Stimulated activated CD4-positive, alpha-beta T cell treated with anti-CD3 and anti-CD28 coated beads, Interleukin-2, amount 100 ng/mL, for 4 hours (primary cell): ENCODE measurements at regions not wholly inside any gene's neighbourhood (a gene's known extent, or its start where the extent isn't known, plus 50 kb on each side); places are given as distances from the start of the nearest gene placed in this dataset.

Experiments
- DNase-seq: peaks from one replicate; pipeline ENCODE4 v3.0.0-alpha.2; 2020; ENCODE audit warnings: low read depth

DNA sequence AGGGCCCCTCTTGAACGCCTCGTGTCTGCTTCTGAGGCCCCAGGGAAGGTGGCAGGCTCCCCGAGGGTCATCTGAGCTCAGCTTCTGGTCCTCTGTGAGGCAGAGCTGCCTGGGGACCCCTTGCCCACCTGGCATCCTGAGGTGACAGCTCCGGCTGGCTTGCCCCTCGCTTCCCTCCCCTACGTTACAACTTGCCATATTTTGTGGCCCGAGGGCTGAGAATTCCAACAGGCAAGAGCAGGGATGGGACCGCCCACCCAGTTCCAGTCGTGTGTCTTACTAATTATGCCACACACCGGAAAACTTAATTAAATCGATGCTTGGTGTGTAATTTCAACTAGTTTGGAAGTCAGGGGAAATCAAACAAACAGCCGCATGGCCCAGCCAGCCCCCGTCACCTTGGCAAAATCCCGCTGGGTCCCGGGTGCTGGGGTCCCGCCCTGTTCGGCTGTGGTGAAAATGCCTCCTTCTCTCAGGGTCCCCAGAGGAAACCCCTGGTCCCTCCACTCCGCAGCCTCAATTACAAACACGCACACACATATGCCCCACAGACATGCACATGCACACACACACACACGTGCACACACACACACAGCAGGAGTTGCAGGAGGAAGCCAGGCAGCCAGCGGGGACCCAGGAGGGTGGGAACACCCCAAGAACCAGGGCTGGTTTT, 221.0 kb upstream of the IER5L start:
- no peak for DNase-seq

DNA sequence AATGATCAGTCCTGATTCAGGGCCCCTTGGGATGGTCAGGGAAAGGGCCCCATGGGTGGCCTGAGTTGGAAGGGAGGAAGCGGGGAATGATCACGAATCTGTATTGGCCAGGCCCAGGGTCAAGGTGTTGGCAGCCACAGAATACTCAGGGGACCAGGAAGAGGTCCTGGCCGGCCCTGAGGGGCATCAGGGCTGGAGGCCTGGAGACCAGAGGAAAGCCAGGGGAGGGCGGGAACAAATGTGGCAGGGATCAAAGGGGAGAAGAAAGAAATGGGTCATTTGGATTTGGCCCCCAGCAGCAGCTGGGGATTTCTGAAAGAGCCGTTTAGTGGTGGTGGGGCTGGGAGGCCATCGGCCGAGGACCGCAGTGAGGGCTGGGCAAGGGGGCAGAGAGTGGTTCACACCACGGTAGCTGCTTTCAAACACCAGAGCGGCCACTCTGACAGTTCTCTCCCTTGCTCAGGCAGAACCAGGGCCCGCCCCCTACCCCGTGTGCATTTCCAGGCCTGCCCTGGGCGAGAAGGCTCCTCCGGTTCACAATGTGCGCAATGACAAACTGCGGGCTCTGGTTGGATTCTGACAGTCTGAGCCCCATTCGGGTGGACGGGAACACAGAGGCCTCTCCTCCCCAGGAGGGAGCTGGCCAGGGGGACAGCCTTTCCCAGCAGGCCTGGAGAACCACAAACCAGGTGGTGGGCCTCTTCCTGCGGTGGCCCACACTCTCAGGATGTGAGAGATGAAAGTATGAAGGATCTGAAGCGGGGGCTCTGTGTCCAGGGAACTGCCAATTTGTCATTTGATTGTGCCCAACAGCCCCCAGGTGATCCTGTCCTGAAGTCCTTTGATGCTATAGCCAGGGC, 220.3 kb upstream of the IER5L start:
- no peak for DNase-seq

DNA sequence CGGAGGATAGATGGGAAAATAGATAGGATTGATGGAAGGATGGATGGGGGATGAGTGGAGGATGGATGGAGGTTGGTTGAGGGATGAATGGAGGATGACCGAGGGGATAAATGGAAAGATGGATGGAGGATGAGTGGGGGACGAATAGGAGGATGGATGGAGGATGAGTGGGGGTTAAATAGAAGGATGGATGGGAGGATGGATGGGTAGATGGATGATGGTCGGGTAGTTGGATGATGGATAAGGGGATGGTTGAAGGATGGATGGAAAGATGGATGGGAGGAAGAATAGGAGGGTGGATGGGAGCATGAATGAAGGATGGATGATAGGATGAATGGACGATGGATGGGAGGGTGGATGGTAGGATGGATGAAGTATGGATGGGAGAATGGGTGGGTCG, 219.3 kb upstream of the IER5L start:
- no peak for DNase-seq

DNA sequence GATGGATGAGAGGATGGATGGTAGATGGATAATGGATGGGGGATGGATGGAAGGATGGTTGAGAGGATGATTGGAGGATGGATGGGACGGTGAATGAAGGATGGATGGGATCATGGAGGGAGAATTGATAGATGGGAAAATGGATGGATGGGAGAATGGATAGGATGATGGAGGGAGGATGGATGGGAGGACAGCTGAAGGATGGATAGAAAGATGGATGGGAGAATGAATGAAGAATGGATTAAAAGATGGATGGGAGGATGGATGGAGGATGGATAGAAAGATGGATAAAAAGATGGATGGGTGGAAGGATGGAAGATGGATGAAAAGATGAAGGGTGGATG, 218.3 kb upstream of the IER5L start:
- DNase-seq = no peak

DNA sequence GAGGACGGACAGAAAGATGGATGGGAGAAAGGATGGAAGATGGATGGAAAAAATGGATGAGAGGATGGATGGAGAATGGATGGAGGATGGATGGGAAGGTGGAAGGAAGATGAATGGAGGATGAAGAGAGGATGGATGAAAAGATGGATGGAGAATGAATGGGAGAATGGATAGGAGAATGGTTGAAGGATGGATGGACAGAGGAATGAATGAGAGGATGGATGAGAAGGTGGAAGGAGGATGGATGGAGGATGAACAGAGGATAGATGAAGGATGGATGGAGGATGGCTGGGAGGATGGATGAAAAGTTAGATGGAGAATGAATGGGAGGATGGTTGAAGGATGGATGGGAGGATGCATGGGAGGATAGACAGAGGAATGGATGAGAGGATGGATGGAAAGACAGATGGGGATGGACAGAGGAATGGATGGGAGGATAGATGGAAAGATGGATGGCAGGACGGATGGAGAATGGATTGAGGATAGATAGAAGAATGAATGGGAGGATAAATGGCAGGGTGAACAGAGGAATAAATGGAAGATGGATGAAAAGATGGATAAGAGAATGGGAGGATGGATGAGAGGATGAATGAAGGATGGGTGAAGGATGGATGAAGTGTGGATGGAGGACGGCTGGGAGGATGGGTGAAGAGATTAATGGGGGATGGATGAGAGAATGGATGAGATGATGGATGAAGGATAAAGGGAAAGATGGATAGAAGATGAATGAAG, 217.7 kb upstream of the IER5L start:
- no peak for DNase-seq

DNA sequence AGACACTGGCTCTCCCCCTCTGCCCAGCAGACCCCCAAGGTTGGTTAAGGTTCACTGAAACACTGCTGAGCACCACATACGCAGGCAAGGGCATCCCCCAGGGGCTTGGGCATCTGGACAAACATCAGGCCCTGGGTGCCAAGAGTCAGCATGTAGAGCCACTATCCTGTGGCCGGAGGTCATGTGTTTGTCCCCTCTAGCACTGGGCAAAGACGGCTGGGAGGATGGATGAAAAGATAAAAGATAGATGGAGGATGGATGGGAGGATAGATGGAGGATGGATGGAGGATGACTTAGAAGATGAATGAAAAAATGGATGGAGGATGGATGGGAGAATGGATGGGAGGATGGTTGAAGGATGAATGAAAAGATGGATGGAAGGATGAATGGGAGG, 216.8 kb upstream of the IER5L start:
- no peak for DNase-seq

DNA sequence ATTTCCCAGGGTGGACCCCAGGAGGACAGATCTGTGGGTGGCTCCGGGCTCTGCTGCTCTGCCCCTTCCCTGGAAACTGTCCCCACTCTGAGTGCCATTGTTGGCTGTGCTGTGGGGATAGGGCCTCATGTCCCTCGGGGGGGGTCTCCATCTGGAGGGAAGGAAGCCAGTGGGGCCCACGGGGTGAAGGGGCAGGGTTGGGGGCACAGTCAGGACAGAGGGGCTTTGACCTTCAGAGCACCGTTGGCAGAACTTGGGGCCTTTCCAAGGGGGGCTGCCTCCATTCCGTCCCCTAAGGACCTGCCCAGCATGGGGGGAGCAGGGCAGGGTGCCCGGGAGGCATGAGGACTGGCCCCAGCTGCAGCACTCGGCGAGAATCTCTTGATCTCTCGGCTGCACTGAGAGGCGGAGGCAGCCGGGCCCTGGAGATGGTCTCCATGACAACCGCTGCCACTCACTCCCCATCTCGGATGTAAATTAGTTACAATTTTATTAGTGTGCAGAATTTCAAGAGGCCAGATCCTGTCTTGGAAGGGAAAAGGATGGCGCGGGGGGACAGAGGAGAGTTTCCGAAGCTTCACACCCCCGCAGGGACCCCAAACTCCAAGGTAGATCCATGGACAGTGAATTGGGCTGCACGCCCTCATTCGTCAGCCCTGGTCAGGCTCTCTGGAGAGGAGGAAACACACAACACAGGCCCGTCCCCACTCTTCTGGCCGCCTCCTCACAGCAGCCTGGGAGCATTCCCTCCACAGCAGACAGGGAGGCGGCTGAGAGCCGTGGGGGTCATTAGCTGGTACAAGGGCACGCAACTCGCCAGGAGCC, 216.2 kb upstream of the IER5L start:
- no peak for DNase-seq

DNA sequence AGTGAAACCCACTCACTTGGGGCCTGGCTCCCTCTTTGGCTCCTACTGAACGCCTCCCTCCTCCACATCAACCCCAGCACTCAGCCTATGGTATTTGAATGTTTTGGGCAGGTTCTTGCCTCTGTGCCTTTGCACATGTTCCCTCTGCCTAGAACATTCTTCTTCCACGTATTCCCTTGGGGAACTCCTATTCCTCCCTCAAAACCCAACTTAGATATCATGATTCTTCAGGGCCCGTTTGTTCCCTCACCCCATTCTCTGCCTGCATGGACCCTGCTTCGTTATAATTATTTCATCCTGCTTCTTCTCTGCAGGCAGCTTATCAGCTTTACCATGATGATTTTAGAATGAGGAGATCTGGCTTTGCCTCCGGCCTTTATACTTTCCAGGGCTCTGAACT, 215.0 kb upstream of the IER5L start:
- no peak for DNase-seq

DNA sequence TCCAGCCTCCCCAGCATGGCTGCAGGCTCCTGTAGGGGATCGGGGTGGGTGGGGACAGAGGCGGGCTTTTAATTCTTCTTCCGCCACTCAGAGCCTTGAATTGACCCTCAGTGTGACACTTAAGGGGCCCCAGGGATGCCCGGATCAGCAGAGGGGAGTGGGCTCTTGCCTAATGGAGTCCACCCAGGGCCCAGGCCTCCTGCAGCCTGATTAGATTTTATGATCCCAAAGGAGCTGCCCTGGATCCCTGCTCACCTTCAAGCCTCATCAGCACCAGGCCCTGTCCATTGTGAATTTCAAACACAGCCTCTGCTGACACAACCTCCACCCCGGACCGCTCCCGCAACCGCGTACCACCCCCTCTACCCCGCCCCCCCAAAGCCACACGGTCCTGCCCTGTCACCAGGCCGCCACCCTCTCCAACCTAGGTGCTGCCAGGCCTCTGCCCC, 214.1 kb upstream of the IER5L start:
- DNase-seq = no peak

DNA sequence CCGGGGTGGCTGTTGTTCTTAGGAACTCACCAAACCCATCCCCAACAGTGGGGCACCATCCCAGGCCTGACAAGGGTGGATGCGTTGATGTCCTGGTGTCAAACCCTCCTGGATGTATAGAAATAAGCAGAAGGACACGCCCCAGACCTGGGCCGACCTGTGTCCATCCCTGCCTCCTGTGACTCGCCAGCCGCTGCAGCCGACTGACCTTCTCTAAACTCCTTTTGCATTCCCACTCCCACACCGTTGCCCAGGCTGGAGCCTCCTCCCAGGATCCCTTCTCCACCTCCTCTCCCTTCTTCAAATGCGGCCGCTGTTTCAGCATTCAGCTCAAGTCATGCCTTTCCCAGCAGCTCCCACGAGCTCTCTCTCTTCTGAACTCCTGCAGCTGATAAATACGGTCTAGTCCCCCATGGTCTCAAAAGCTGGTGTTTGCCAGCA, 213.2 kb upstream of the IER5L start:
- DNase-seq = no peak

DNA sequence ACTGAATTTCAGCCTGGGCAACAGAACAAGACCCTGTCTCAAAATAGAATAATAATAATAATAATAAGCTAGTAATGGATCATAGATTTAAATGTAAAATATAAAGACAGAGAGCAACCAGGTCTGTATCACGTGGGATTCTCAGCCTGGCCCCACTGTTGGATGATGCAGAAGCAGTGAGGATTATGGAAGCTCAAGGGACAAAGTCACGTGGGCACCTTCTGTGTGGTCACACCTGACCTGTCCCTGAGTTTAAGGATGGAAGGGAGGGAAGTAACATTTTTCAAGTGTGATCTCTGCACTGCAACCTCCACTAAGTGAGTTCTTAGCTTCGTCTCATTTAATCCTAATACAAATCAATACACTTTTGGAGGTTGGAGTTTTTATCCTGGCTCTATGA, 212.5 kb upstream of the IER5L start:
- DNase-seq = no peak

DNA sequence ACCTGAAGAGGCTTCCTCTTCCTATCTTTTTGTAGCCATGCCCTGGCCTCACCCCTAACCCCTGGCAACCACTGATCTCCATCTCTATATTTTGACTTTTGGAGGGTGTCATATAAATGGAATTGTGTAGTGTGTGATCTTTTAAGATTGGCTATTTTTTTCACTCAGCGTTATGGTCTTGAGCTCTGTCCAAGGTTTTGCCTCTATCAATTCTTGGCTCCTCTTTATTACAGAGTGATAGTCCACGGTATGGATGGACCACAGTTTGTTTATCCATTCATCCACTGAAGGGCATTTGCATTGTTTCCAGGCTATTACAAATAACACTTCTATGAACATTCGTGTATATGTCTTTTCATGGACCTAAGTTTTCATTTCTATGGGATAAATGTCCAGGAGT, 209.8 kb upstream of the IER5L start:
- DNase-seq = no peak

DNA sequence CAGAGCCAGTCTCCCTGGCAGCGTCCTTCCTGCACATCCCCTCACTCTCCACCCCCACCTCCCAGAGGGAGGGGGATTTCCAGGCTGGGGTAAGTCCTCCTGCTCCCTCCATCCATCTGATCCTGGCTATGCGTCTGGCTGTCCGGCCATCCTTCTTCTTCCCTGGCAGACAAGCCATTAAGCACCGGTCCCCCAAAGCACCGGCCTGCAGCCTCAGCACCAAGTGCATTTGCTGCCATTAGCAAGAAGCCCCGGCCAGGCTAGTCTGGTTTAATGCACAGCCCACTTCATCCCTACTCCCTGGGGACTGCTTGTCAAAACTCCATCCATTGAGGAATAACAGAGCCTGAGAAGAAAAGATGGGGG, 208.7 kb upstream of the IER5L start:
- DNase-seq = no peak

DNA sequence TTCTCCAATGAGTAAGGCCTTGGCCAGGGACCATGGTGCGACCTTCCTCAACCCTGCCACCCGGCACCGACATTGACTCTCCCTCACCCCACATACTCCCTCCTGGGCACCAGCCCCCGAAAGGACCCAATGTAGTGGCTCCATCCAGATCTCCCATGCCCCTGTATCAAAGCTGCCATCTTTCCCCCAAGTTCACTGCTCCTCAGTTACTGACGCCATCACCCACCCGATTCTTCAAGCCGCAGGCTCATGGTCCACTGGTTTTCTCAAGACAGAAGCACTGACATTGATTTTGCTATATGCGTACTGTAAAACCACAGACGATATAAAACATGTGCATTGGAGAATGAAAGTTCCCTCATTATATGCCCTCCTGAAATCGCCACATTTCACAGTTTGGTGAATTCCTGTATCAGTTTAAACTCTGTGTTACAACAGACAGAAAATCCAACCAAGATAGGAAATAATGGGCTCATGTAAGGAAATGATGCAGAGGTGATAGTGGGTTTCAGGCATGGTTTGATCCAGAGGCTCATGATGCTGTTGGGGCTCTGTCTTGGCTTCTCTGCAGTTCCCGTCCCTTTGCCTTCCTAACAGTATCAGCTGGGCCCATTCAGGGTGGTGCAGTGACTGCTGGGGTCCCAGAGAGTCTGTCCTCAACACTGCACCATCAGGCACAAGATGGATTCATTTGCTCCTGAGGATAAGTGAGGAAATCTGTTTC, 207.3 kb upstream of the IER5L start:
- DNase-seq = no peak

DNA sequence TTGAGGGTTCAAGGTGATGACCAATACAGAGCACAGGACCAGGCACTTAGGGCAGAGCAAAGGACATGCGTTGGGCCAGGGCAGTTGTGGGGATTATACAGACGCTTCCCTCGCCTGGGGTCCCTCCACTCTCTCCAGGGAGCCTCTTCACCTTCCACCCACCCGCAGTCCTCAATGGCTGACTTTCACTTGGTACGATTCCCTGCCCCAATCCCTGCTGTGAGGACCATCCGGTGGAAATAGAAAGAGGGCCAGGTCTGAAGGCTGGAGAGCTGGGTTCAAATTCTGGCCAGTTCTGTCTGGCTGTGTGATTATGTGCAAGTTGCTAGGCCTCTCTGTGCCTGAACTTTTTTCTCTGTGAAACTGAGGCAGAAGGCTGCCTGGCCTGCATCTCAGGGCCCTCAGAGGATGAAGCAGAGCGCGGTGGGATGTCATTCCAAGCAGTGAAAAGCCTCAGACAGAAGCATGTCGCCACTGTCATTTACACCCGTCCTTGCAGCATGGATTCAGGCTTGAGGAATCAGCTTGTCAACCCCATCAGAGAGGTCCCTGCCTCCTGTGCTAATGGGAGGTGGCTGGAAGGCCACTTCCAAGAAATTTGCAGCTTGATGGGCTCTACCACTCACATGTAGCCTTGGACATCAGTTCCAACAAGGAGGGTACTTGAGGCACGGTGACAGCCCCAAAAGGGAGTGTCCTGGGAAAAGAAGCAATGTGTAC, 206.6 kb upstream of the IER5L start:
- DNase-seq = no peak

DNA sequence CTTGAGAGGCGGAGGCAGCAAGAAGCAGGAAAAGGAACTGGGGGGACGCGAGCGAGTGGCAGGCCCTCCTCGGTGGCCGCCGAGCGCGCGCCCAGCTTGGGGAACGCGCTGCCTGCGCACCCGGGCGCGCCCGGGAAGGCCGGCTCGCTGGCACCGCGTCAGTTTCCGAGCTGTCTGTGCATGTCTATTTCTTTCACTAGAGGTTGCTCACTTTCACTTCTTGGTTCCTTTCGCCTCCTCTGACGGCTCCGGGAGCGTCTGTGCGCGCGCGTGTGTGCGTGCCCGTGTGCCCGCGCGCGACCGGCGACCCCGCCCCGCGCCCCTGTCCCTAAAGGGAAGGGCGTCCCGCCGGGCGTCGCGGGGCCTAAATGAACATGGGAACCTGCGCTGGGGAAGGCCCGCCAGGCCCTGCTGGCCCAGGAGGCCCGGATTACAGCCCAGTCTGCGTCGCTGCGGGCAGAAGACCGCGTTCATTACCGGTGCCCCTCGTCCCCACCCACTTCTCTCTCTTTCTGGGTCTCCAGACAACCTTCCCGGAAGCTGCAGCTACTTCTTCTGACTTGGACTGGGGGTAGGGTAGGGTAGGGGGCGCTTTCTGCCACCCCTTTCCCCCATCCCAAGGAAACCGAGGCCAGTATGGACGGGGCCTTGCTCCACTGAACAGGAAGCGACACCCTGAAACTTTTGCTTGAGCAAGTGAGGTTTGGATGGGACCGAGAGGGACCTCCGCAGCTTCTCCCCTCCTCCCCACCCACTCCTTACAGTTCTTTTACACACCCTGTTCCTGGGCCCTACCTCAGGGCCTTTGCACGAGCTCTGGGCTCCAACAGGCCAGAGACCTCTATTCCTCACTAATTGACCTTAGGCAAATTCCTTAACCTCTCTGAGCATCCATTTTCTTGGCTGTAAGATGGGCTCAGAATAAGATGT, 205.8 kb upstream of the IER5L start:
- DNase-seq = peak; percentile 58

DNA sequence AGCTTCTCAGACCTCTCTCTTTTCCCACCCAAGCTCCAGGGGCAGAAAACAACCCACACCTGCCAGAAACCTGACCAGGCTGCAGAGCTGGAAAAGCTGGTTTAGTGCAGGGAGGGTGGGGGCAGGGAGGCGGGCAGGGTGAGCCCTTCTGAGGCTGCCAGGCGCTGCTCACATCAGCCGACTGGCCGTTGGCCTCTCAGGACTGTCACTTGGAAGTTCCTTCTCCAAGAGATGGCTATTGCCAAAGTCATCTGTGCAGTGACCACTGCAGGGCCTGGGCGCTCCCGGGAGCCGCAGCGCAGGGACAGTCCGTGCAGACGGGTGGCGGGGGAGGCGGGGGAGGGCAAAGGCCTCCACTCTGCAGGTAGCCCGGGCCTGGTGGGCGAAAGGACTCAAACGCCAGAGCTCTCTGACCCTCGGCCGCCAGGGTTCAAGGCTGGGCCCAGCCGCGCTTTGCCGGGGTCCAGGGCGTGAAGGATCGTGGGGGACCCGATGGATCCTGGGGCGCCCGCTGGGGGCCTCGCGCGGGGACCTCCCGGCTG, 205.0 kb upstream of the IER5L start:
- no peak for DNase-seq

DNA sequence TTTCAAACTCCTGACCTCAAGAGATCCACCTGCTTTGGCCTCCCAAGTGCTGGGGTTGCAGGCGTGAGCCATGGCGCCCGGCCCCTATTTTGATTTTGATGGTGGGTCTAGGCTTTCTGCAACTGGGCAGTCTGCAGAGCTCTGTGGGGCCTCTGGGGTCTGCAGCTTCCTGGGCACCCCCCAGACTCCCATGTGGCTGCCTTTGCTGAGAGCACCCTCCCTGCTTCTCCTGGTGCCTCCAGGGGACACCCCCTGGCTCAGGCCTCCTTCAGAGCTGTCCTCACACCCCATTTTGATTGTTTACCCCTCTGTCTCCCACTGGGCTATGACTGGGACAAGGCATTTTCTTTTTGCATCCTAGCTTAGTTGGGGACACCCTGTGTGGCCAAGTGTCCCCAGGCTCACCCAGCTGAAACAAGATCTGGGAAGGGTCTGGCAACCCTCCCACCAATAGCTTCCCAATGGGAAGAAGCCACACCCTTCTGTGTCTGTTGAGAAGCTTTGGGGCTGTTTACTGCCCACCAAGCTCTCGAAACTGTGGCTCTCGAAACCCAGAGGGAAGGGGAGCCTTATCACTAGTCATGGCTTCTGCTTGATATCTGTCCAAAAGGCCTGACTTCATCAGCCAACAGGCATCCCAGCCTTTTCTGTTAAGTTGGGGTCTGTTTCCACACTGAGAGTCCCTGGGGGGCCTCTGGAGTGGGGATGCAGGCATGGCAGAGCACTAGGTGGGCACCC, 204.4 kb upstream of the IER5L start:
- no peak for DNase-seq

DNA sequence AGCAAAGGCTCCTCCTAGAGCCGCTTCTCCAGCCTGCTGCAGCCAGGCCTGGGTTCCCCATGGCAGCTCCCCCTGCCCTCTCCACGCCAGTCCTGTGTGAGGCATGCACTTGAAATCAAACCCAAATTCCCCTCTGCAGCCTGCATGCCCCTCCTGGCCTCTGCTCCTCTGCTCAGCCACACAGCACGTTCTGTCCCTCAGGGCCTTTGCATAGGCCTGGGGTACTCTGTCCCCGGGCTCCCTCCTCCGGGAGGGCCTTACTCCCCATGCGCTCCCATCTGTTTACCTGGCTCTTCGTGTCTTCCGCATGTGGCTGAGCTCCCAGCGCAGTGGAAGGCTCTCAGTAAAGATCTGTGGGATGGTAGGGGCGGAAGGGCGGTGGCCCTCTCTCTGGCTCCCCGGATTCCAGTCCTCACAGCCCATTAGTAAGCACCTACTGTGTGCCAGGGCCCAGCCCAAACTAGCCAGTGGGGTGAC, 203.5 kb upstream of the IER5L start:
- DNase-seq = no peak
